WTC11 (cell line): ENCODE measurements at regions not wholly inside any gene's neighbourhood (a gene's known extent, or its start where the extent isn't known, plus 50 kb on each side); places are given as distances from the start of the nearest gene placed in this dataset.
"Not testable (repeated sequence)": the region's sequence is repeated elsewhere in the genome, so short reads cannot be mapped to it uniquely, and the experiment has no call there.

ENCODE experiments used
- ATAC-seq: fragments of 200-7000 bp; cut with Tn5 transposase; 2 replicates; pipeline ENCODE4 v1.10.0; 2021; ENCODE audit warnings: mild to moderate bottlenecking, moderate library complexity
- CTCF ChIA-PET: fragments of 300-600 bp; sonication (Branson Sonifier 250); formaldehyde crosslinking; loops from one replicate; lab custom pipeline; 2021; ENCODE audit warnings: antibody characterized with exemption; lab: Charles Lee
- POLR2A ChIA-PET: fragments of 350-600 bp; sonication (Branson Sonifier 250); formaldehyde crosslinking; loops from one replicate; lab custom pipeline; 2021; ENCODE audit warnings: antibody characterized with exemption; lab: Charles Lee
- DNase-seq: peaks from one replicate; pipeline ENCODE4 v3.0.0; 2021; ENCODE audit warnings: low spot score
- H3K27ac Mint-ChIP-seq: 2 replicates; pipeline ENCODE4 v1.8.0; 2021; ENCODE audit warnings: mixed read lengths
- H3K27me3 Mint-ChIP-seq: 2 replicates; pipeline ENCODE4 v1.8.0; 2021; ENCODE audit warnings: low read depth, mild to moderate bottlenecking, moderate library complexity, mixed read lengths
- H3K36me3 Mint-ChIP-seq: 2 replicates; pipeline ENCODE4 v1.8.0; 2021; ENCODE audit warnings: mixed read lengths
- H3K4me1 Mint-ChIP-seq: 2 replicates; pipeline ENCODE4 v1.8.0; 2022; ENCODE audit warnings: mixed read lengths
- H3K4me3 Mint-ChIP-seq: 2 replicates; pipeline ENCODE4 v1.8.0; 2021; ENCODE audit warnings: mild to moderate bottlenecking, moderate library complexity, mixed read lengths
- H3K9me3 Mint-ChIP-seq: 2 replicates; pipeline ENCODE4 v1.8.0; 2021; ENCODE audit warnings: mixed read lengths
- ATF3 ChIP-seq: sonication (generic); formaldehyde crosslinking; conservative IDR thresholded peaks from 2 replicates; pipeline ENCODE4 v1.8.1; 2022; ENCODE audit warnings: mild to moderate bottlenecking, missing genetic modification reagents
- ATF6 ChIP-seq: sonication (generic); formaldehyde crosslinking; IDR thresholded peaks from 2 replicates; pipeline ENCODE4 v1.8.1; 2023; ENCODE audit warnings: mild to moderate bottlenecking, missing genetic modification reagents
- CREB1 ChIP-seq: sonication (generic); formaldehyde crosslinking; IDR thresholded peaks from 2 replicates; pipeline ENCODE4 v1.8.0; 2023; ENCODE audit warnings: mild to moderate bottlenecking, missing genetic modification reagents
- E2F4 ChIP-seq: sonication (generic); formaldehyde crosslinking; IDR thresholded peaks from 2 replicates; pipeline ENCODE4 v1.8.1; 2022; ENCODE audit warnings: low read depth, mild to moderate bottlenecking, moderate library complexity, missing genetic modification reagents, borderline replicate concordance
- ESRRA ChIP-seq: sonication (generic); formaldehyde crosslinking; IDR thresholded peaks from 2 replicates; pipeline ENCODE4 v1.8.1; 2022; ENCODE audit warnings: mild to moderate bottlenecking, missing genetic modification reagents, borderline replicate concordance
- GABPB1 ChIP-seq: sonication (generic); formaldehyde crosslinking; IDR thresholded peaks from 2 replicates; pipeline ENCODE4 v1.8.1; 2023; ENCODE audit warnings: mild to moderate bottlenecking, missing genetic modification reagents
- GRHL2 ChIP-seq: fragments of 250-450 bp; sonication (Bioruptor Pico); IDR thresholded peaks from 2 replicates; pipeline ENCODE4 v1.8.0; 2022; ENCODE audit warnings: mild to moderate bottlenecking, moderate library complexity; ENCODE audit not compliant: insufficient replicate concordance, severe bottlenecking
- JUN ChIP-seq: sonication (generic); formaldehyde crosslinking; IDR thresholded peaks from 2 replicates; pipeline ENCODE4 v1.8.0; 2023; ENCODE audit warnings: mild to moderate bottlenecking, missing genetic modification reagents
- KAT7 ChIP-seq: sonication (generic); formaldehyde crosslinking; IDR thresholded peaks from 2 replicates; pipeline ENCODE4 v1.8.1; 2023; ENCODE audit warnings: missing genetic modification reagents, mild to moderate bottlenecking, borderline replicate concordance
- MXD4 ChIP-seq: fragments of 250-450 bp; sonication (Bioruptor Pico); IDR thresholded peaks from 2 replicates; pipeline ENCODE4 v1.8.0; 2021; ENCODE audit warnings: mild to moderate bottlenecking, moderate library complexity, borderline replicate concordance
- MYBL2 ChIP-seq: sonication (generic); formaldehyde crosslinking; IDR thresholded peaks from 2 replicates; pipeline ENCODE4 v1.8.1; 2023; ENCODE audit warnings: mild to moderate bottlenecking, moderate library complexity, missing genetic modification reagents
- NFE2L1 ChIP-seq: sonication (generic); formaldehyde crosslinking; IDR thresholded peaks from 2 replicates; pipeline ENCODE4 v1.8.1; 2023; ENCODE audit warnings: missing genetic modification reagents
- NR2C2 ChIP-seq: sonication (generic); formaldehyde crosslinking; IDR thresholded peaks from 2 replicates; pipeline ENCODE4 v1.8.0; 2022; ENCODE audit warnings: mild to moderate bottlenecking, missing genetic modification reagents
- OVOL2 ChIP-seq: fragments of 250-450 bp; sonication (Bioruptor Pico); IDR thresholded peaks from 2 replicates; pipeline ENCODE4 v1.9.0; 2021; ENCODE audit warnings: mild to moderate bottlenecking, borderline replicate concordance
- RORB ChIP-seq: fragments of 250-450 bp; sonication (Bioruptor Pico); IDR thresholded peaks from 2 replicates; pipeline ENCODE4 v1.9.0; 2021; ENCODE audit warnings: mild to moderate bottlenecking
- USF2 ChIP-seq: sonication (generic); formaldehyde crosslinking; IDR thresholded peaks from 2 replicates; pipeline ENCODE4 v1.8.1; 2023; ENCODE audit warnings: mild to moderate bottlenecking, missing genetic modification reagents, moderate library complexity
- ZBTB21 ChIP-seq: sonication (generic); formaldehyde crosslinking; IDR thresholded peaks from 2 replicates; pipeline ENCODE4 v1.8.1; 2023; ENCODE audit warnings: mild to moderate bottlenecking, missing genetic modification reagents, borderline replicate concordance
- ZNF281 ChIP-seq: sonication (generic); formaldehyde crosslinking; IDR thresholded peaks from 2 replicates; pipeline ENCODE4 v1.8.0; 2023; ENCODE audit warnings: mild to moderate bottlenecking, missing genetic modification reagents
- ZNF671 ChIP-seq: fragments of 250-450 bp; sonication (Bioruptor Pico); IDR thresholded peaks from 2 replicates; pipeline ENCODE4 v1.8.0; 2021; ENCODE audit warnings: mild to moderate bottlenecking

GRCh38 chr10:22067091-22067490 lies 63.6 kb upstream of the DNAJC1 start:
- H3K27ac Mint-ChIP-seq = no peak overlapping the region
- no peak for TF ChIP-seq ESRRA (CRISPR knock-in tag)
- no peak for TF ChIP-seq ZBTB21 (CRISPR knock-in tag)
- TF ChIP-seq NFE2L1 (CRISPR knock-in tag) = no peak
- no peak for TF ChIP-seq OVOL2 (CRISPR knock-in tag)
- TF ChIP-seq ZNF281 = no peak
- no peak for TF ChIP-seq MXD4 (CRISPR knock-in tag)
- no peak for TF ChIP-seq GABPB1 (CRISPR knock-in tag)
- TF ChIP-seq KAT7 (CRISPR knock-in tag) = no peak
- TF ChIP-seq USF2 (CRISPR knock-in tag) = no peak
- no peak for TF ChIP-seq JUN
- TF ChIP-seq RORB = no peak
- TF ChIP-seq MYBL2 (CRISPR knock-in tag) = no peak
- no peak for TF ChIP-seq ZNF671 (CRISPR knock-in tag)
- no peaks in the 10 kb centered on the region for H3K4me1 Mint-ChIP-seq
- ATAC-seq (no peak), DNase-seq (no peak)
- no peak overlapping the region for H3K4me3 Mint-ChIP-seq
- H3K27me3 Mint-ChIP-seq = no peaks in the 10 kb centered on the region
- ChIA-PET CTCF (no interaction called here), POLR2A (no interaction called here)
- H3K9me3 Mint-ChIP-seq = peaks cover 45% of the 10 kb centered on the region
- peaks cover 18% of the 10 kb centered on the region for H3K36me3 Mint-ChIP-seq

GRCh38 chr10:22060984-22061383 lies 57.5 kb upstream of the DNAJC1 start:
- H3K27me3 Mint-ChIP-seq, CTCF ChIA-PET, POLR2A ChIA-PET, H3K27ac Mint-ChIP-seq, H3K4me3 Mint-ChIP-seq, H3K4me1 Mint-ChIP-seq, DNase-seq, ATAC-seq: not testable (repeated sequence)
- H3K9me3 Mint-ChIP-seq = peaks cover 54% of the 10 kb centered on the region
- H3K36me3 Mint-ChIP-seq = peaks cover 22% of the 10 kb centered on the region

- peaks cover 5% of the 10 kb centered on the region; the same call in 1 of the 2 replicates for H3K27me3 Mint-ChIP-seq
These were observed 54.7 kb upstream of the DNAJC1 start for GRCh38 chr10:22058201-22058600.

GRCh38 chr10:22054961-22055360 lies 51.4 kb upstream of the DNAJC1 start:
- Mint-ChIP-seq H3K4me3 (no peak overlapping the region), H3K4me1 (no peaks in the 10 kb centered on the region), H3K27ac (no peak overlapping the region), H3K36me3 (peaks cover 30% of the 10 kb centered on the region), H3K9me3 (peaks cover 70% of the 10 kb centered on the region), H3K27me3 (no peaks in the 10 kb centered on the region)
- DNase-seq (no peak), ATAC-seq (no peak)
- POLR2A ChIA-PET = no interaction called here
- TF ChIP-seq E2F4 = no peak
- TF ChIP-seq ATF3 (CRISPR knock-in tag) = no peak
- no peak for TF ChIP-seq ATF6
- CTCF ChIA-PET = no interaction called here

More at GRCh38 chr10:22058201-22058600, 54.7 kb upstream of the DNAJC1 start:
- no peak for DNase-seq
- CTCF ChIA-PET = no interaction called here
- H3K36me3 Mint-ChIP-seq = peaks cover 24% of the 10 kb centered on the region
- H3K4me1 Mint-ChIP-seq = no peaks in the 10 kb centered on the region
- ATAC-seq = no peak
- POLR2A ChIA-PET = no interaction called here
- TF ChIP-seq CREB1 (CRISPR knock-in tag) (no peak), GRHL2 (CRISPR knock-in tag) (no peak), NR2C2 (no peak)
- H3K4me3 Mint-ChIP-seq = no peak overlapping the region
- H3K9me3 Mint-ChIP-seq = peaks cover 63% of the 10 kb centered on the region
- no peak overlapping the region for H3K27ac Mint-ChIP-seq
